T-helper 9 cell (primary cell): ENCODE measurements at regions not wholly inside any gene's neighbourhood (a gene's known extent, or its start where the extent isn't known, plus 50 kb on each side); places are given as distances from the start of the nearest gene placed in this dataset.
"Not testable (repeated sequence)": the region's sequence is repeated elsewhere in the genome, so short reads cannot be mapped to it uniquely, and the experiment has no call there.

ENCODE experiments used
- DNase-seq: peaks from one replicate; pipeline ENCODE4 v3.0.0-alpha.2; 2020

DNA sequence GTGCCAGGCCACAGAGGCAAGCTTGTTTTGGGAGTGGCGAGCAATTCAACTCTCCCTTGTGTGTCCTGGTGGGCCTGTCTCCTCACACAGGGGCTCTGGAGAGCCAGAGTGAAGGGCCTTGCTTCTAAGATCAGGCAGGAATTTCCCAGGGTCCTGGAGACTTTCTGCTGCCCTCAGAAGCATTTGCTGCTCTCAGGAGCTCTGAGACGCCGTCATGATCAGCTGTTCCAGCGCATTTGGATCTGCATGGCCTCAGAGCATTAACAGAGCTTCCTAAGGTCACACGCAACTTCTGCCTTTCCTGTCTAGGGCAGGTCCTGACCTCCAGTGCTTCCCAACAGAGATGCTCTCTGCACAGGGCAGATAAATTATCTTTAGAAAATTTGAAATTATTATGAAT is 52.2 kb upstream of the C10orf90 start:
- DNase-seq, result no peak

- DNase-seq, result no peak
These were observed 52.7 kb upstream of the C10orf90 start for GRCh38 chr10:126723226-126723625.

- DNase-seq, result no peak
These were observed 58.9 kb upstream of the C10orf90 start for GRCh38 chr10:126729314-126729870.

GRCh38 chr10:126730856-126731609 is 60.5 kb upstream of the C10orf90 start:
- DNase-seq, result no peak

DNA sequence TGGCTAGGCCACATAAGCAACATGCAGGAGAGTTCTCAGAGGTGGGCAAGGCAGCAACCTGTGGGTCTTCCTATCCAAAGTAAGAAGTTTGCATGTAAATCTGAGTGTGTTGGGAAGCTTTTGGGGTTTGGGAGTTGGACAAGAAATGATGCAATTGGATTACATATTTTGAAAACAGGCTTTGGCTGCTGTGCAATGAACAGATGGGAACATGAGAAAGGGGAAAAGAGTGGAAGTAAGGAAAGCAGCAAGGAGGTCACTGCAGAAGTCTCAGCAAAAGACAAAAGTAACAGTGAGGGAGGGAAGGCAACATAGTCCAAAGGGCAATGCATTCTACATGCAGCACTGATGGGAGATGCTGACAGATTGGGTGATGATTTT is 61.1 kb upstream of the C10orf90 start:
- DNase-seq, result no peak

- DNase-seq, result no peak
These were observed 61.8 kb upstream of the C10orf90 start for GRCh38 chr10:126732308-126732707.

DNA sequence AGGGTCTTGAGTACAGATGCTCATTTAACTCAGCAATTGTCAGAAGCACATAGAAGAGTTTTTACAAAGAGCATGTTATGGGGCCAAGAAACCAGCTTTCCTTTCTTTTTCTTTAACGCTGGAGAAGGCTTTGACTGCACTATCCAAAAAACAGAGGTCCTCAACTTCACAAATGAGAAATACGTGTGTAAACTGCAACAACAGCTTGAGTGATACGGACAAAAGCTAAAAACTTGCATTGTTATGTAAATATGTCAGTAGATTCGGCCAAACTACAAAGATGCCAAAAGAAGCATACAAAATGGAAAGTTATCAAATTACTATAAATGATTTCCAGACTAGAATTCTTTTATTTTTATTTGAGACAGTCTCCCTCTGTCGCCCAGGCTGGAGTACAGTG is 62.4 kb upstream of the C10orf90 start:
- no peak for DNase-seq

DNA sequence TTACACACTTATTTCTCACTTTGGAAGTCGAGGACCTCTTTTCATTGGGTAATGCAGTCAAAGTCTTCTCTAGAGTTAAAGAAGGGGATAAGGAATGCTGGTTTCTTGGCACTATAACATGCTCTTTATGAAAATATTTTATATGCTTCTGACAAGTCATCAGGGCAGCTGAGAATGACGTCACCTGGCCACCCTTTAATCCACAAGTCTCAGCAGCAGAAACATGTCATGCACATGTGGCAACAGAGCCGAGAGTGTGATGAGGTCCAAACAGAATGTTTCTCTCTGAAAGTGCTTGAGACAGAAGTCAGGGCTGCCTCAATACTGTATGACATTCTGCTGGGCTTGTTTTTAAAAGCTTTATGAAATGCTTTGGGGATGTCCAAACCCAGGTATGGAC is 63.5 kb upstream of the C10orf90 start:
- DNase-seq, result no peak

- no peak for DNase-seq
These were observed 64.5 kb upstream of the C10orf90 start for GRCh38 chr10:126734967-126735366.

DNA sequence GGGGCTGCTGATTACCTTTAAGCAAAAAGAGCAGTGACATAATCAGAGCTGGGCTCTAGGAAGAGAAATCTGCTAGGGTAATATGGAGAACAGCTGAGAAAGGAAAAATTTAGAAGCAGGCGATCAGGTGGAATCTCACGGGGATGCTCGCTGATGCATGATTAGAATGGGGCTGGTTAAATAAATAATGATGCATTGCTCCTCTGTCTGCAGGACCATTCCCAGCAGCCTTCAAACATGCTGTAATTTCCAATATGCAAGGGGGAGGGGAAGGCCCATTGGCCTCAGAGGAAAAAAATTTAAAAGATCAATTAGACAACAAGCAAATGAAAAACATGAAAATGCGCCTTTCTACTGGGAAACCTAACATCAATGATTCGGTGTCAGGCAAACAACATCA is 65.6 kb upstream of the C10orf90 start:
- DNase-seq, result no peak

DNA sequence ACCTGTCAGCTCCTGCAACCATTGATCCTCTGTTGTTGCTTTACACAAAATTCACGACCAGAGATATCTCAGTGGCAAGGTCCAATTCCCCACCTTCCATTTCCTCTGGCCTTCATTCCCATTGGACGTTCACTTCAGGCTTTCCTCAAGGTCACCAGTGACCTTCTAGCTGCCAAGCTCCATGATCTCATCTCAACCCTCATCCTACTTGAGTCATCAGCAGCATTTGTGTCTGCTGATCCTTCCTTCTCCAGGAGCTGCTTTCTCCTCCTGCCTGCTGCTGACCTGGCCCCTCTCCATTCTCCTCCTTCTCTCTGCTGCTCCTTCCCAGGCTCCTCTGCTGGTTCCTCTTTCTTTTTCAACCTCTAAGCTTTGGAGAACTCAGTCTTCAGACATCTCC is 66.2 kb upstream of the C10orf90 start:
- no peak for DNase-seq

- DNase-seq, result no peak
These were observed 67.5 kb upstream of the C10orf90 start for GRCh38 chr10:126738001-126738400.

DNA sequence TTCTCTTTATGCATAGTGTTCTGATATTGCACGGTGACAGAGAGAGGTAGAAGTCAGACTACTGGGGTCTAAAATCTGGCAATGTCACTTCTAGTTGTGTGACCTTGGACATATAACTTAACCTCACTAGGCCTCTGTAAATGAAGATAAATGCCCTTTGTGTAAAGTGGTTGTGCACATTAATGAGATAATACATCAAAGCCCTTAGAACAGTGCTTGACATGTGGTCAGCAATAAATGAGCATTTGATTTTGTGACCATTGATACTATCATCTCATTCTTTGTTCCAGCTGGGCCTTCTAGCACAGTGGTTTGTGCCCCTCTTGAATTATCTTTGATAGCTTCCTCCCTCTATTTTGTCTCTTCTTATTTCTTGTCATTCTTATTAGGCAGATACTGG is 74.1 kb upstream of the C10orf90 start:
- DNase-seq, result no peak

- peak; percentile 8 for DNase-seq
These were observed 78.6 kb upstream of the C10orf90 start for GRCh38 chr10:126749015-126749655.

DNA sequence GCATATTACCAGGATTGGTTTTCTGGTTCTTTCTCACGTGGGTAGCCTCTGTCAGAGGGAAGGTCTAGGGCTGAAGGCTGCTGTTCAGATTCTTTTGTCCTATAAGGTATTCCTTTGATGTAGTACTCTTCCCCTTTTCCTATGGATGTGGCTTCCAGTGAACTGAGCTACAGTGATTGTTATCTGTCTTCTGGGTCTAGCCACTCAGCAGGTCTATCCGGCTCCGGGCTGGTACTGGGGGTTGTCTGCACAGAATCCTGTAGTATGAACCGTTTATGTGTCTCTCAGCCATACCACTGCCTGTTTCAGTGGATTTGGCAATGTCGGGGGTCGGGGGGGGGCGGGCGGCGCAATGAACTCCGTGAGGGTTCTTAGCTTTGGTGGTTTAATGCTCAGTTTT is 84.5 kb upstream of the C10orf90 start:
- DNase-seq, result no peak

DNA sequence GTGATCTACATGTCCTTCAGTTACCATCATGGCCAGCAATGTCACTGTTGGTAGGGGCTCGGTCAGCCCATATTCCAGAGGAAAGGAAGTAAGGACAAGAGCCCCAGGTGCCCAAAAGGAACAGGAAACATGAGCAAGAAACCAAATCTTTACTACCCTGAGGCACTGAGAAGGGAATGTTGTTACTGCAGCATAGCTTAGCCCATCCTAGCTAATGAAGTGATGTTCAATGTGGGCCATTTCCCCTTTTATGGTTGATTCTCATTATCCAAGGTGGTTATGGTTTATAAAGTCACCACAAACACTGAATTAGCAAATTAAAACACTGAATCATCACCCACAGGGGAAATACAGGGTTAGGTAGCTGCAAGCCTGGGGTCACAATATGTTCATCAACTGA is 88.4 kb upstream of the C10orf90 start:
- no peak for DNase-seq

GRCh38 chr10:126759531-126759930 is 89.0 kb upstream of the C10orf90 start:
- DNase-seq, result no peak

GRCh38 chr10:126766646-126767045 is 96.2 kb upstream of the C10orf90 start:
- not testable (repeated sequence) for DNase-seq

GRCh38 chr10:126770809-126771208 is 100.3 kb upstream of the C10orf90 start:
- DNase-seq, result no peak

GRCh38 chr10:126776168-126776567 is 105.7 kb upstream of the C10orf90 start:
- no peak for DNase-seq

- no peak for DNase-seq
These were observed 107.2 kb upstream of the C10orf90 start for GRCh38 chr10:126777714-126778113.

- DNase-seq, result no peak
These were observed 111.1 kb upstream of the C10orf90 start for GRCh38 chr10:126781450-126782216.

DNA sequence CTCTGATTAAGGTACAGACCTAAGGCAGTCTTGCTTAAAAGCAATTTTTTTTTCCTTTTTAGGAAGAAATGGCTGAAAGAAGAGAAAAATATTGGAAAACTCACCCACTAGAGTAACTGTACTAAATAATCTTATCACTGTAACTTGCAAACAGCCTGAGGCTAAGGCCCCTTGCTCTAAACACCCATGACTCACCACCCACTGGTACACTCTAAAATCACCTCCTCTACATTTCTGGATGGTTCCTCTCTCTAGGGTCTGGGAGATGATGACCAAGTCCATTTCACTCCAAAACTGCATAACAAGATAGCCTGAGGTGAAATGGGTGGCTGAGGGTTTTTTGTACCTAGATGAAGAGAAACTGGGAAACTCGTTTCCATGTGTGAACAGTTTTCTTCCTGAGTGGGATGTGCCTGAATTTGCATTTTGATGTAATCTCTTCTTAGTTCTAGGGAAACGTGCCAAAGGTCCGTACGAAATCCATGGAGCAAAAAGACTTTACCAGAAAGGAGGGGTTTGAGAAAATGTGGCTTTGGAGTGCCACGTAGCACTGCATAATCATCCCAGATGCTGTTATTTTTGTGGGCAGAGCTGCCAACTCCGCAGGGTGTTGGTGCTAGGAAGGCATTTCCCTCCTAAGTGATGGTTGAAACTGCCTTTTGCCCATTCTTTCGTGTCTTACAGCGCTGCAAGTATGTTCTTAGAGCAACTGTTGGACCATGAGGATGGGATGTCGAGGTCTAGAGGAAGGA is 113.5 kb upstream of the C10orf90 start:
- DNase-seq, result no peak
